ENCODE measurements at regions not wholly inside any gene's neighbourhood (a gene's known extent, or its start where the extent isn't known, plus 50 kb on each side); places are given as distances from the start of the nearest gene placed in this dataset.
"Not testable (repeated sequence)": the region's sequence is repeated elsewhere in the genome, so short reads cannot be mapped to it uniquely, and the experiment has no call there.

- TF ChIP-seq, protein P1, sequence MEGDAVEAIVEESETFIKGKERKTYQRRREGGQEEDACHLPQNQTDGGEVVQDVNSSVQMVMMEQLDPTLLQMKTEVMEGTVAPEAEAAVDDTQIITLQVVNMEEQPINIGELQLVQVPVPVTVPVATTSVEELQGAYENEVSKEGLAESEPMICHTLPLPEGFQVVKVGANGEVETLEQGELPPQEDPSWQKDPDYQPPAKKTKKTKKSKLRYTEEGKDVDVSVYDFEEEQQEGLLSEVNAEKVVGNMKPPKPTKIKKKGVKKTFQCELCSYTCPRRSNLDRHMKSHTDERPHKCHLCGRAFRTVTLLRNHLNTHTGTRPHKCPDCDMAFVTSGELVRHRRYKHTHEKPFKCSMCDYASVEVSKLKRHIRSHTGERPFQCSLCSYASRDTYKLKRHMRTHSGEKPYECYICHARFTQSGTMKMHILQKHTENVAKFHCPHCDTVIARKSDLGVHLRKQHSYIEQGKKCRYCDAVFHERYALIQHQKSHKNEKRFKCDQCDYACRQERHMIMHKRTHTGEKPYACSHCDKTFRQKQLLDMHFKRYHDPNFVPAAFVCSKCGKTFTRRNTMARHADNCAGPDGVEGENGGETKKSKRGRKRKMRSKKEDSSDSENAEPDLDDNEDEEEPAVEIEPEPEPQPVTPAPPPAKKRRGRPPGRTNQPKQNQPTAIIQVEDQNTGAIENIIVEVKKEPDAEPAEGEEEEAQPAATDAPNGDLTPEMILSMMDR (IDR thresholded peaks at IDR 0.05) = no peak
- peaks cover 12% of the 10 kb centered on the region for H3K4me1 Mint-ChIP-seq
- POLR2A ChIA-PET = no interaction called here
- intact Hi-C loops (cut with micrococcal nuclease) = no loop called here
- ATAC-seq (ENCODE audit: low read depth) = no peak
- no peaks in the 10 kb centered on the region for H3K36me3 Mint-ChIP-seq (ENCODE audit: low read depth)
- H3K27me3 Mint-ChIP-seq = no peaks in the 10 kb centered on the region
- H3K9me3 Mint-ChIP-seq = no peaks in the 10 kb centered on the region
- H3K27ac Mint-ChIP-seq = no peak overlapping the region
- H3K4me3 Mint-ChIP-seq = no peak overlapping the region
- CTCF ChIA-PET = no interaction called here
- DNase-seq = no peak
These were observed 62.7 kb upstream of the TMEM252 start for GRCh38 chr9:68603371-68603770.

GRCh38 chr9:68608763-68609162 is 68.1 kb upstream of the TMEM252 start:
- Mint-ChIP-seq H3K36me3 (ENCODE audit: low read depth) (no peaks in the 10 kb centered on the region), H3K27ac (no peak overlapping the region), H3K27me3 (no peaks in the 10 kb centered on the region), H3K9me3 (no peaks in the 10 kb centered on the region), H3K4me1 (no peaks in the 10 kb centered on the region), H3K4me3 (no peak overlapping the region)
- TF ChIP-seq, protein P1 (IDR thresholded peaks at IDR 0.05) = no peak
- intact Hi-C loops (cut with micrococcal nuclease) = no loop called here
- ATAC-seq (ENCODE audit: low read depth) (no peak), DNase-seq (no peak)
- ChIA-PET CTCF (no interaction called here), POLR2A (no interaction called here)

DNA sequence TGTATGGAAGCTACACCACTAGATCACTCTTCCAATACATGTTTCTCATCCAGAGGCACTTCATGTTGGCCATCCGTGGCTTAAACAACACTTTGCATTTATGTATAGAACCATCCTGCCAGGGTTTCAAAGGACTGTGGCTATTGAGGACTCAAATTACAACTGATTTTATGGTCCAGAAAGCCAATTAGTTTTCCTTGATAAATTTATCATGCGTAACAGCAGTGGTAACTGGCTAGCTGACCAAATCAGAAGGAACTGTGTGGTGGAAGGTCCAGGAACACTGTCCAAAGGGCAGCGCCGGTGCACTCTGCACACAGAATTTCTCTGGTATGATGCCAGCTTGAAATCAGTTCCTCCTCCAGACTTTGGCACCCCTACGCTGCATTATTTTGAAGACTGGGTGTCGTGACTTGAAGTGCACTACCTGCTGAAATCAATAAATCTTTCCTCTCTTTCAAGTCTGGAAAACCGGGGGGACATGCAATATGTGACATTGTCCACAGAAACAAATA is 69.3 kb upstream of the TMEM252 start:
- ATAC-seq (ENCODE audit: low read depth) = no peak
- Mint-ChIP-seq H3K27me3 (no peaks in the 10 kb centered on the region), H3K36me3 (ENCODE audit: low read depth) (no peaks in the 10 kb centered on the region), H3K9me3 (peaks cover under 1% of the 10 kb centered on the region), H3K27ac (no peak overlapping the region), H3K4me1 (no peaks in the 10 kb centered on the region), H3K4me3 (no peak overlapping the region)
- TF ChIP-seq, protein P1 (IDR thresholded peaks at IDR 0.05) = no peak
- ChIA-PET CTCF (no interaction called here), POLR2A (no interaction called here)
- DNase-seq = no peak
- intact Hi-C loops (cut with micrococcal nuclease) = no loop called here

- ATAC-seq (ENCODE audit: low read depth) (no peak), DNase-seq (no peak)
- ChIA-PET CTCF (no interaction called here), POLR2A (no interaction called here)
- Mint-ChIP-seq H3K9me3 (peaks cover 2% of the 10 kb centered on the region), H3K36me3 (ENCODE audit: low read depth) (peaks cover 2% of the 10 kb centered on the region), H3K4me3 (no peak overlapping the region), H3K4me1 (peaks cover 5% of the 10 kb centered on the region), H3K27ac (no peak overlapping the region), H3K27me3 (no peaks in the 10 kb centered on the region)
- TF ChIP-seq, protein P1 (IDR thresholded peaks at IDR 0.05) = no peak
- intact Hi-C loops (cut with micrococcal nuclease) = no loop called here
These were observed 73.4 kb upstream of the TMEM252 start for GRCh38 chr9:68614121-68614520.

DNA sequence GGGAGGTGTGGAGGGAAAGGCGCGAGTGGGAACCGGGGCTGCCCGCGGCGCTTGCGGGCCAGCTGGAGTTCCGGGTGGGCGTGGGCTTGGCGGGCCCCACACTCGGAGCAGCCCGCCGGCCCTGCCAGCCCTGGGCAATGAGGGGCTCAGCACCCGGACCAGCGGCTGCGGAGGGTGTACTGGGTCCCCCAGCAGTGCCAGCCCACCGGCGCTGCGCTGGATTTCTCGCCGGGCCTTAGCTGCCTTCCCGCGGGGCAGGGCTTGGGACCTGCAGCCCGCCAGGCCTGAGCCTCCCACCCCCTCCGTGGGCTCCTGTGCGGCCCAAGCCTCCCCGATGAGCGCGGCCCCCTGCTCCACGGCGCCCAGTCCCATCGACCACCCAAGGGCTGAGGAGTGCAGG is 76.3 kb upstream of the TMEM252 start:
- H3K27me3 Mint-ChIP-seq; POLR2A ChIA-PET; H3K4me3 Mint-ChIP-seq; H3K36me3 Mint-ChIP-seq (ENCODE audit: low read depth); H3K27ac Mint-ChIP-seq; CTCF ChIA-PET; DNase-seq; H3K9me3 Mint-ChIP-seq; ATAC-seq (ENCODE audit: low read depth); intact Hi-C loops (cut with micrococcal nuclease): not testable (repeated sequence)
- H3K4me1 Mint-ChIP-seq = peaks cover 13% of the 10 kb centered on the region

DNA sequence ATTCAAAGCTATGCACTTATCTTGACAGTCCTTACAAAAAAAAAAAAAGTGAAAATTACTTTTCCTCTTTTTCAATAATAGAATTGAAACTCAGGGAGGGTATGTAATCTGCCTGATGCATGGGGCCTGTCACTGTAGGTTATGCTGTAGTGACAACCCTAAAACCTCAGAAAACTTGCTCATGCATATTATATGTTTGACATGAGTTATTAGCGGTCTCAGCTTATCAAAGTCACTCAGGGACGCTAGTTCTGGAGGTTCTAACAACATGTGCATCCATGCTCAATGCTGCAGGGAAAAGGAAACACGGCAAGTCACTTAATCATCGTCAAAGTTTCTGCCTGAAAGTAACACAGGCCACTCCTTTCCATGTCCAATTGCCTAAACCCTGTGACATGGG is 78.4 kb upstream of the TMEM252 start:
- CTCF ChIA-PET = no interaction called here
- H3K4me1 Mint-ChIP-seq = peaks cover 13% of the 10 kb centered on the region
- no peak for DNase-seq

More for the DNA sequence above, 78.4 kb upstream of the TMEM252 start:
- Mint-ChIP-seq H3K4me3 (no peak overlapping the region), H3K9me3 (peaks cover 2% of the 10 kb centered on the region), H3K27ac (no peak overlapping the region), H3K36me3 (ENCODE audit: low read depth) (peaks cover 2% of the 10 kb centered on the region), H3K27me3 (no peaks in the 10 kb centered on the region)
- intact Hi-C loops (cut with micrococcal nuclease) = no loop called here
- TF ChIP-seq, protein P1 (IDR thresholded peaks at IDR 0.05) = no peak
- no peak for ATAC-seq (ENCODE audit: low read depth)
- POLR2A ChIA-PET = no interaction called here

Data from activated B cell treated with CpG ODN at 0.5 μM for 24 hours (primary cell).